ENCODE measurements at regions not wholly inside any gene's neighbourhood (a gene's known extent, or its start where the extent isn't known, plus 50 kb on each side); places are given as distances from the start of the nearest gene placed in this dataset.

DNA sequence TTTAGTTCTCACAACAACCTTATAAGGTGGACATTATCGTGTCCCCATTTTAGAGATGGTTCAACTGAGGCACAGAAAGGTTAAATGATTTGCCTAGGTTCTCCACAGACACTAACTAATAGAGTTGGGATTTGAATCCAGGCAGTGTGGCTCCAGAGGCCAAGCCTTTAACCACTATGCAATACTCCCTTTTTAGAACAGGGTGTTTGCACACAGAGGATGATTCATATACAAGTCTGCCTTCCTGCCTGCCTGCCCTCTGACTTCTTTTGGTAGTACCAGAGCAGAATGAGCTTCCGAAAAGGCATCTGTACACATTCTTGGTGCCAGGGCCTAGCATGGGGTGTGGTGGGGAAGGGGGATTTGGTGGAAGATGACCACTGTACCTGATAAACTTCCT is 150.8 kb upstream of the ARHGEF9 start:
- no peak overlapping the region for H3K27ac Mint-ChIP-seq
- Histone ChIP-seq H3K27ac (ENCODE audit: low read depth) (no peak overlapping the region), H3K4me3 (no peak overlapping the region), H3K9me2 (ENCODE audit: insufficient read depth) (no peaks in the 10 kb centered on the region), H2AFZ (no peak overlapping the region), H3K4me2 (no peak overlapping the region), H3K79me2 (replicated peaks; ENCODE audit: insufficient read depth) (no peaks in the 10 kb centered on the region), H3K27me3 (ENCODE audit: insufficient read depth) (no peaks in the 10 kb centered on the region), H3K36me3 (ENCODE audit: insufficient read depth) (no peaks in the 10 kb centered on the region), H3F3A (replicated peaks; ENCODE audit: low read depth) (no peaks in the 10 kb centered on the region), H4K20me1 (replicated peaks; ENCODE audit: insufficient read depth) (no peaks in the 10 kb centered on the region), H3K4me1 (ENCODE audit: insufficient read depth) (peaks cover 6% of the 10 kb centered on the region; the same call in 1 of the 2 replicates)
- H3K36me3 Mint-ChIP-seq (ENCODE audit: low read depth): 0 out of 3 replicates have a peak, but pooled peaks cover 3% of the 10 kb centered on the region
- TF ChIP-seq ZNF114 (CRISPR knock-in tag; IDR thresholded peaks at IDR 0.05) (no peak), STAT1 (IDR thresholded peaks at IDR 0.05; ENCODE audit: unreplicated experiment) (no peak), POLR2AphosphoS5 (IDR thresholded peaks at IDR 0.05; ENCODE audit: low read depth) (no peak), EZH2phosphoT487 (IDR thresholded peaks at IDR 0.05; ENCODE audit: unreplicated experiment) (no peak), NANOG (IDR thresholded peaks at IDR 0.05; ENCODE audit: borderline replicate concordance) (no peak), CREB1 (CRISPR knock-in tag; IDR thresholded peaks at IDR 0.05; ENCODE audit: low read depth) (no peak)
- TF ChIP-seq, protein P1, sequence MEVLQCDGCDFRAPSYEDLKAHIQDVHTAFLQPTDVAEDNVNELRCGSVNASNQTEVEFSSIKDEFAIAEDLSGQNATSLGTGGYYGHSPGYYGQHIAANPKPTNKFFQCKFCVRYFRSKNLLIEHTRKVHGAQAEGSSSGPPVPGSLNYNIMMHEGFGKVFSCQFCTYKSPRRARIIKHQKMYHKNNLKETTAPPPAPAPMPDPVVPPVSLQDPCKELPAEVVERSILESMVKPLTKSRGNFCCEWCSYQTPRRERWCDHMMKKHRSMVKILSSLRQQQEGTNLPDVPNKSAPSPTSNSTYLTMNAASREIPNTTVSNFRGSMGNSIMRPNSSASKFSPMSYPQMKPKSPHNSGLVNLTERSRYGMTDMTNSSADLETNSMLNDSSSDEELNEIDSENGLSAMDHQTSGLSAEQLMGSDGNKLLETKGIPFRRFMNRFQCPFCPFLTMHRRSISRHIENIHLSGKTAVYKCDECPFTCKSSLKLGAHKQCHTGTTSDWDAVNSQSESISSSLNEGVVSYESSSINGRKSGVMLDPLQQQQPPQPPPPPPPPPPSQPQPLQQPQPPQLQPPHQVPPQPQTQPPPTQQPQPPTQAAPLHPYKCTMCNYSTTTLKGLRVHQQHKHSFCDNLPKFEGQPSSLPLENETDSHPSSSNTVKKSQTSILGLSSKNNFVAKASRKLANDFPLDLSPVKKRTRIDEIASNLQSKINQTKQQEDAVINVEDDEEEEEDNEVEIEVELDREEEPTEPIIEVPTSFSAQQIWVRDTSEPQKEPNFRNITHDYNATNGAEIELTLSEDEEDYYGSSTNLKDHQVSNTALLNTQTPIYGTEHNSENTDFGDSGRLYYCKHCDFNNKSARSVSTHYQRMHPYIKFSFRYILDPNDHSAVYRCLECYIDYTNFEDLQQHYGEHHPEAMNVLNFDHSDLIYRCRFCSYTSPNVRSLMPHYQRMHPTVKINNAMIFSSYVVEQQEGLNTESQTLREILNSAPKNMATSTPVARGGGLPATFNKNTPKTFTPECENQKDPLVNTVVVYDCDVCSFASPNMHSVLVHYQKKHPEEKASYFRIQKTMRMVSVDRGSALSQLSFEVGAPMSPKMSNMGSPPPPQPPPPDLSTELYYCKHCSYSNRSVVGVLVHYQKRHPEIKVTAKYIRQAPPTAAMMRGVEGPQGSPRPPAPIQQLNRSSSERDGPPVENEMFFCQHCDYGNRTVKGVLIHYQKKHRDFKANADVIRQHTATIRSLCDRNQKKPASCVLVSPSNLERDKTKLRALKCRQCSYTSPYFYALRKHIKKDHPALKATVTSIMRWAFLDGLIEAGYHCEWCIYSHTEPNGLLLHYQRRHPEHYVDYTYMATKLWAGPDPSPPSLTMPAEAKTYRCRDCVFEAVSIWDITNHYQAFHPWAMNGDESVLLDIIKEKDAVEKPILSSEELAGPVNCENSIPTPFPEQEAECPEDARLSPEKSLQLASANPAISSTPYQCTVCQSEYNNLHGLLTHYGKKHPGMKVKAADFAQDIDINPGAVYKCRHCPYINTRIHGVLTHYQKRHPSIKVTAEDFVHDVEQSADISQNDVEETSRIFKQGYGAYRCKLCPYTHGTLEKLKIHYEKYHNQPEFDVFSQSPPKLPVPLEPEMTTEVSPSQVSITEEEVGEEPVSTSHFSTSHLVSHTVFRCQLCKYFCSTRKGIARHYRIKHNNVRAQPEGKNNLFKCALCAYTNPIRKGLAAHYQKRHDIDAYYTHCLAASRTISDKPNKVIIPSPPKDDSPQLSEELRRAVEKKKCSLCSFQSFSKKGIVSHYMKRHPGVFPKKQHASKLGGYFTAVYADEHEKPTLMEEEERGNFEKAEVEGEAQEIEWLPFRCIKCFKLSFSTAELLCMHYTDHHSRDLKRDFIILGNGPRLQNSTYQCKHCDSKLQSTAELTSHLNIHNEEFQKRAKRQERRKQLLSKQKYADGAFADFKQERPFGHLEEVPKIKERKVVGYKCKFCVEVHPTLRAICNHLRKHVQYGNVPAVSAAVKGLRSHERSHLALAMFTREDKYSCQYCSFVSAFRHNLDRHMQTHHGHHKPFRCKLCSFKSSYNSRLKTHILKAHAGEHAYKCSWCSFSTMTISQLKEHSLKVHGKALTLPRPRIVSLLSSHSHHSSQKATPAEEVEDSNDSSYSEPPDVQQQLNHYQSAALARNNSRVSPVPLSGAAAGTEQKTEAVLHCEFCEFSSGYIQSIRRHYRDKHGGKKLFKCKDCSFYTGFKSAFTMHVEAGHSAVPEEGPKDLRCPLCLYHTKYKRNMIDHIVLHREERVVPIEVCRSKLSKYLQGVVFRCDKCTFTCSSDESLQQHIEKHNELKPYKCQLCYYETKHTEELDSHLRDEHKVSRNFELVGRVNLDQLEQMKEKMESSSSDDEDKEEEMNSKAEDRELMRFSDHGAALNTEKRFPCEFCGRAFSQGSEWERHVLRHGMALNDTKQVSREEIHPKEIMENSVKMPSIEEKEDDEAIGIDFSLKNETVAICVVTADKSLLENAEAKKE (CRISPR knock-in tag; IDR thresholded peaks at IDR 0.05): no peak
- TF ChIP-seq, protein P2, sequence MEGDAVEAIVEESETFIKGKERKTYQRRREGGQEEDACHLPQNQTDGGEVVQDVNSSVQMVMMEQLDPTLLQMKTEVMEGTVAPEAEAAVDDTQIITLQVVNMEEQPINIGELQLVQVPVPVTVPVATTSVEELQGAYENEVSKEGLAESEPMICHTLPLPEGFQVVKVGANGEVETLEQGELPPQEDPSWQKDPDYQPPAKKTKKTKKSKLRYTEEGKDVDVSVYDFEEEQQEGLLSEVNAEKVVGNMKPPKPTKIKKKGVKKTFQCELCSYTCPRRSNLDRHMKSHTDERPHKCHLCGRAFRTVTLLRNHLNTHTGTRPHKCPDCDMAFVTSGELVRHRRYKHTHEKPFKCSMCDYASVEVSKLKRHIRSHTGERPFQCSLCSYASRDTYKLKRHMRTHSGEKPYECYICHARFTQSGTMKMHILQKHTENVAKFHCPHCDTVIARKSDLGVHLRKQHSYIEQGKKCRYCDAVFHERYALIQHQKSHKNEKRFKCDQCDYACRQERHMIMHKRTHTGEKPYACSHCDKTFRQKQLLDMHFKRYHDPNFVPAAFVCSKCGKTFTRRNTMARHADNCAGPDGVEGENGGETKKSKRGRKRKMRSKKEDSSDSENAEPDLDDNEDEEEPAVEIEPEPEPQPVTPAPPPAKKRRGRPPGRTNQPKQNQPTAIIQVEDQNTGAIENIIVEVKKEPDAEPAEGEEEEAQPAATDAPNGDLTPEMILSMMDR (conservative IDR thresholded peaks at IDR 0.05; ENCODE audit: low read depth in 2 of 2): no peak
- DNase-seq (ENCODE audit: low spot score): no peak
- peaks cover 5% of the 10 kb centered on the region for H3K27me3 Mint-ChIP-seq (ENCODE audit: insufficient read depth, low read depth, poor library complexity)
- H3K9me3 Mint-ChIP-seq: peaks cover 7% of the 10 kb centered on the region; the same call in 2 of the 3 replicates
- no peak overlapping the region for H3K4me3 Mint-ChIP-seq
- no peak for ATAC-seq
- peaks cover 17% of the 10 kb centered on the region; the same call in 2 of the 3 replicates for H3K4me1 Mint-ChIP-seq
